K562 (cell line): ENCODE measurements at regions not wholly inside any gene's neighbourhood (a gene's known extent, or its start where the extent isn't known, plus 50 kb on each side); places are given as distances from the start of the nearest gene placed in this dataset.

Experiments used
- ATAC-seq: fragments of 200-7000 bp; cut with Tn5 transposase; 3 replicates; pipeline ENCODE4 v1.9.1; 2020; ENCODE audit warnings: moderate library complexity
- BruUV-seq: library from RNA; stranded (reverse); fragments of 400-500 nt; replicated peaks from 2 replicates; lab custom pipeline; 2021; lab: Mats Ljungman, UMichigan
- CTCF ChIA-PET: fragments of 300-600 bp; formaldehyde crosslinking; extraction: SDS; loops from one replicate; lab custom pipeline; 2021; ENCODE audit warnings: low intra/inter-chr PET ratio; lab: Yijun Ruan, JAX
- POLR2A ChIA-PET: fragments of 300-600, 350-650 bp; sonication (Branson Sonifier 250); formaldehyde crosslinking; extraction: SDS; loops from one replicate; lab custom pipeline; 2021; ENCODE audit warnings: antibody characterized with exemption, inconsistent platforms; lab: Yijun Ruan, JAX
- DNase-seq, 4 experiments: peaks; one replicate each; pipeline versions ENCODE4 v3.0.0 to v3.0.0-alpha.2; 2011 to 2018; ENCODE audit warnings: low spot score in 3 of 4, mixed read lengths in 3 of 4; ENCODE audit errors: extremely low read depth in 1 of 4
- FAIRE-seq: peaks from 2 replicates; lab custom pipeline; 2011; peaks lifted over from hg19 to GRCh38; lab: Jason Lieb, UNC
- H2AFZ ChIP-seq: 2 replicates; pipeline ENCODE4 v1.6.0; 2011; ENCODE audit warnings: low read depth, low read length, control low read depth, inconsistent platforms
- H3K27ac ChIP-seq: fragments of 200-600 bp; 3 replicates; pipeline ENCODE4 v1.8.0; 2011; ENCODE audit warnings: low read depth, mild to moderate bottlenecking, control low read depth, inconsistent platforms, low read length, moderate library complexity, mixed read lengths; ENCODE audit errors: extremely low read depth
- H3K27me3 ChIP-seq, 2 experiments: fragments of 300-600 bp in 1 of 2; 2 replicates in 1 of 2; 3 replicates in 1 of 2; pipeline versions ENCODE4 v1.6.0 to v1.8.0; 2011; ENCODE audit warnings: inconsistent platforms in 2 of 2, low read length in 2 of 2, mild to moderate bottlenecking in 1 of 2, mixed read lengths in 1 of 2, moderate library complexity in 1 of 2; ENCODE audit not compliant: control insufficient read depth in 2 of 2, insufficient read depth in 2 of 2
- H3K36me3 ChIP-seq: fragments of 300-600 bp; 3 replicates; pipeline ENCODE4 v1.8.0; 2011; ENCODE audit warnings: mild to moderate bottlenecking, low read length, inconsistent platforms; ENCODE audit not compliant: control insufficient read depth, insufficient read depth
- H3K4me1 ChIP-seq, 2 experiments: fragments of 200-600 bp in 1 of 2; replicated peaks in 1 of 2; 2 replicates in 1 of 2; 3 replicates in 1 of 2; pipeline versions ENCODE4 v1.5.1 to v1.8.0; 2011; ENCODE audit warnings: inconsistent platforms in 2 of 2, low read length in 2 of 2, mild to moderate bottlenecking in 1 of 2, mixed read lengths in 1 of 2, moderate library complexity in 1 of 2; ENCODE audit not compliant: control insufficient read depth in 2 of 2, insufficient read depth in 2 of 2
- H3K4me2 ChIP-seq: 2 replicates; pipeline ENCODE4 v1.6.1; 2011; ENCODE audit warnings: low read length, control low read depth, inconsistent platforms, mixed read lengths; ENCODE audit not compliant: insufficient read depth
- H3K4me3 ChIP-seq: fragments of 200-600 bp; sonication (generic), shearing (Covaris generic); 2 replicates; pipeline ENCODE4 v1.5.1; 2016; ENCODE audit warnings: control low read depth, inconsistent platforms
- H3K79me2 ChIP-seq: fragments of 200-600 bp; 3 replicates; pipeline ENCODE4 v1.8.0; 2011; ENCODE audit warnings: low read length, inconsistent platforms; ENCODE audit not compliant: control insufficient read depth, insufficient read depth
- H3K9ac ChIP-seq, 2 experiments: 2 replicates each; pipeline versions ENCODE4 v1.6.0 to v1.6.1; 2011; ENCODE audit warnings: low read depth in 2 of 2, low read length in 2 of 2, control low read depth in 1 of 2, inconsistent platforms in 1 of 2, mild to moderate bottlenecking in 1 of 2, mixed read lengths in 1 of 2; ENCODE audit not compliant: insufficient read depth in 1 of 2
- H3K9me1 ChIP-seq: one replicate; pipeline ENCODE4 v1.6.0; 2011; ENCODE audit warnings: inconsistent platforms, mild to moderate bottlenecking, low read length, moderate library complexity; ENCODE audit not compliant: control insufficient read depth, insufficient read depth
- H3K9me3 ChIP-seq: replicated peaks from 2 replicates; pipeline ENCODE4 v1.5.1; 2011; ENCODE audit warnings: low read depth, low read length, inconsistent platforms; ENCODE audit not compliant: control insufficient read depth, insufficient read depth
- H4K20me1 ChIP-seq: replicated peaks from 2 replicates; pipeline ENCODE4 v1.6.1; 2011; ENCODE audit warnings: low read length, inconsistent platforms, mixed read lengths; ENCODE audit not compliant: control insufficient read depth, insufficient read depth
- CHCHD3 ChIP-seq: fragments of 250-450 bp; sonication (Bioruptor Pico); IDR thresholded peaks from 2 replicates; pipeline ENCODE4 v2.1.2; 2022; ENCODE audit warnings: mild to moderate bottlenecking
- ELF2 ChIP-seq: fragments of 250-450 bp; sonication (Bioruptor Pico); IDR thresholded peaks from 2 replicates; pipeline ENCODE4 v1.5.0; 2021; ENCODE audit warnings: mild to moderate bottlenecking
- GTF2F1 ChIP-seq: IDR thresholded peaks from 2 replicates; pipeline ENCODE4 v1.6.1; 2011; ENCODE audit warnings: low read depth, low read length, improper control_type of control experiment
- MNT ChIP-seq, 2 experiments: fragments of 450-650 bp; conservative IDR thresholded peaks; 2 replicates each; pipeline ENCODE4 v1.6.1; 2017; ENCODE audit warnings: mild to moderate bottlenecking in 2 of 2, moderate library complexity in 2 of 2
- NCOA1 ChIP-seq: fragments of 450-650 bp; IDR thresholded peaks from 2 replicates; pipeline ENCODE4 v1.6.1; 2016; ENCODE audit warnings: low read depth
- POLR2B ChIP-seq: fragments of 450-650 bp; IDR thresholded peaks from 2 replicates; pipeline ENCODE4 v1.6.1; 2018; ENCODE audit warnings: low read depth; ENCODE audit not compliant: partially characterized antibody
- RBFOX2 ChIP-seq: fragments of 200-400 bp; formaldehyde crosslinking; IDR thresholded peaks from 2 replicates; pipeline ENCODE4 v1.6.1; 2017; ENCODE audit warnings: low read depth, mild to moderate bottlenecking, low read length, moderate library complexity
- TAF9B ChIP-seq: fragments of 450-650 bp; IDR thresholded peaks from 2 replicates; pipeline ENCODE4 v1.6.1; 2018; ENCODE audit warnings: mild to moderate bottlenecking; ENCODE audit not compliant: partially characterized antibody
- USF2 ChIP-seq: sonication (generic); formaldehyde crosslinking; IDR thresholded peaks from 2 replicates; pipeline ENCODE4 v1.5.0; 2020; ENCODE audit warnings: missing genetic modification reagents
- WHSC1 ChIP-seq: IDR thresholded peaks from one replicate; pipeline ENCODE4 v1.6.1; 2012; ENCODE audit warnings: low read length, control low read depth, inconsistent platforms
- YBX1 ChIP-seq: fragments of 450-650 bp; IDR thresholded peaks from 2 replicates; pipeline ENCODE4 v1.7.1; 2016; ENCODE audit warnings: mild to moderate bottlenecking
- ZNF311 ChIP-seq: fragments of 250-450 bp; sonication (Bioruptor Pico); IDR thresholded peaks from 2 replicates; pipeline ENCODE4 v1.4.0; 2020; ENCODE audit warnings: mild to moderate bottlenecking, moderate library complexity
- ZNF384 ChIP-seq: IDR thresholded peaks from 2 replicates; pipeline ENCODE4 v1.6.1; 2012; ENCODE audit warnings: low read depth, low read length, improper control_type of control experiment
- WGBS: fragments of 100-300 bp; shearing (Covaris generic); methylation state at CpG from one replicate; pipeline ENCODE4 v1.1.6; 2016; ENCODE audit warnings: low coverage, mixed read lengths; ENCODE audit not compliant: insufficient coverage; ENCODE audit errors: missing lambda C conversion rate; 5-methylcytosine and 5-hydroxymethylcytosine counted together
- in situ Hi-C: fragments of 300-500 bp; cut with MboI; formaldehyde crosslinking; loops from 4 replicates; pipeline ENCODE4 v1.15.0; 2018; ENCODE audit warnings: inconsistent platforms, mixed read lengths
- intact Hi-C: fragments of 100-400 bp; cut with micrococcal nuclease; formaldehyde crosslinking; loops from 2 replicates; pipeline ENCODE4 v1.14.2; 2022

GRCh38 chr12:129987841-129988240 is 84.0 kb upstream of the TMEM132D start (continued):
- TF ChIP-seq MNT (conservative IDR thresholded peaks at IDR 0.05) (no peak), NCOA1 (no peak)

DNA sequence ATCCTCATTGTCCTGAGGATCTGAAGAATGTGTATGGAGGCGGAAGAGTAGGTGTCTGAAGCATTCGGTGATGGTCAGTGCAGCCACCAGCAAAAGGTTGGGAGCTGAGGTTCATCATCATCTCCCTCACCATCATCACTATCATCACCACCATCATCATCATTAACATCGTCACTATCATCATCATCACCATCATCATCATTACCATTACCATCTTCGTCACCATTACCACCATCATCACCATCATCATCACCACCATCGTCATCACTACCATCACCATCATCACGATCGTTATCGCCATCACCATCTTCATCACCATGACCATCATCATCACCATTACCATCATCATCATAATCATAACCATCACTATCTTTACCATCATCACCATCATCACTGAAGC is 90.8 kb upstream of the TMEM132D start:
- ATAC-seq, result no peak
- in situ Hi-C loops, result no loop called here
- 0% methylated on average over 8 of the region's 8 CpGs for WGBS

More for the DNA sequence above, 90.8 kb upstream of the TMEM132D start:
- no peaks in the 10 kb centered on the region for H3K36me3 ChIP-seq
- H2AFZ ChIP-seq, result no peak overlapping the region
- no peaks in the 10 kb centered on the region for H3K27me3 ChIP-seq
- no peaks in the 10 kb centered on the region for H3K79me2 ChIP-seq
- H3K9me1 ChIP-seq, result no peaks in the 10 kb centered on the region
- no peak overlapping the region for H3K4me3 ChIP-seq
- H3K9me3 ChIP-seq, result no peaks in the 10 kb centered on the region
- no peaks in the 10 kb centered on the region for H3K4me1 ChIP-seq
- no peak overlapping the region for H3K27ac ChIP-seq
- no peaks in the 10 kb centered on the region for H4K20me1 ChIP-seq
- FAIRE-seq (no peak), DNase-seq (no peak)
- POLR2A ChIA-PET, result no interaction called here
- no peak overlapping the region for H3K4me2 ChIP-seq
- intact Hi-C loops, result no loop called here
- H3K9ac ChIP-seq, result no peak overlapping the region
- no TSS peak for BruUV-seq
- TF ChIP-seq WHSC1 (no peak), RBFOX2 (no peak), YBX1 (no peak), ELF2 (CRISPR knock-in tag) (no peak), CHCHD3 (CRISPR knock-in tag) (no peak), TAF9B (no peak), ZNF384 (no peak), GTF2F1 (no peak), USF2 (CRISPR knock-in tag) (no peak), POLR2B (no peak), ZNF311 (no peak)
- CTCF ChIA-PET, result no interaction called here
